AG04450 (cell line): ENCODE measurements at regions not wholly inside any gene's neighbourhood (a gene's known extent, or its start where the extent isn't known, plus 50 kb on each side); places are given as distances from the start of the nearest gene placed in this dataset.

Experiments used
- CTCF ChIA-PET: fragments of 300-600, 350-600 bp; formaldehyde crosslinking; extraction: SDS; loops from one replicate; lab custom pipeline; 2022; ENCODE audit warnings: antibody characterized with exemption, inconsistent platforms; lab: Charles Lee
- POLR2A ChIA-PET: fragments of 350-600 bp; formaldehyde crosslinking; extraction: SDS; loops from one replicate; lab custom pipeline; 2021; ENCODE audit warnings: antibody characterized with exemption, inconsistent platforms; lab: Yijun Ruan, JAX
- DNase-seq: peaks from one replicate; pipeline ENCODE4 v3.0.0-alpha.2; 2011; ENCODE audit warnings: low read depth, low spot score
- H3K27ac ChIP-seq: one replicate; pipeline ENCODE4 v1.5.1; 2012; ENCODE audit warnings: low read depth, low read length, control low read depth
- H3K27me3 ChIP-seq: one replicate; pipeline ENCODE4 v1.6.0; 2012; ENCODE audit warnings: low read length; ENCODE audit not compliant: control insufficient read depth, insufficient read depth
- H3K4me3 ChIP-seq: 2 replicates; pipeline ENCODE4 v1.5.1; 2011; ENCODE audit warnings: mild to moderate bottlenecking, low read depth, low read length, control low read depth
- H3K9me3 ChIP-seq: 2 replicates; pipeline ENCODE4 v1.5.1; 2012; ENCODE audit warnings: low read length; ENCODE audit not compliant: control insufficient read depth, insufficient read depth
- CTCF ChIP-seq: IDR thresholded peaks from 2 replicates; pipeline ENCODE4 v1.5.1; 2011; ENCODE audit warnings: low read depth, low read length, control low read depth, inconsistent platforms

- Histone ChIP-seq H3K4me3 (no peak overlapping the region), H3K27me3 (no peaks in the 10 kb centered on the region), H3K9me3 (peaks cover 37% of the 10 kb centered on the region), H3K27ac (no peak overlapping the region)
- POLR2A ChIA-PET = no interaction called here
- TF ChIP-seq CTCF = no peak
- no peak for DNase-seq
- CTCF ChIA-PET = no interaction called here
These were observed 663.0 kb downstream of the AJAP1 start for GRCh38 chr1:5317391-5317790.

- CTCF ChIA-PET = no interaction called here
- peaks cover 64% of the 10 kb centered on the region for H3K9me3 ChIP-seq
- H3K4me3 ChIP-seq = no peak overlapping the region
- POLR2A ChIA-PET = no interaction called here
- no peak for DNase-seq
- no peak for TF ChIP-seq CTCF
- H3K27ac ChIP-seq = no peak overlapping the region
- no peaks in the 10 kb centered on the region for H3K27me3 ChIP-seq
These were observed 658.5 kb downstream of the AJAP1 start for GRCh38 chr1:5312862-5313261.

GRCh38 chr1:5312293-5312674 is 657.9 kb downstream of the AJAP1 start:
- no peak for TF ChIP-seq CTCF
- Histone ChIP-seq H3K27ac (no peak overlapping the region), H3K4me3 (no peak overlapping the region), H3K27me3 (no peaks in the 10 kb centered on the region), H3K9me3 (peaks cover 66% of the 10 kb centered on the region)
- ChIA-PET POLR2A (no interaction called here), CTCF (no interaction called here)
- DNase-seq = no peak

GRCh38 chr1:5311634-5312292 is 657.4 kb downstream of the AJAP1 start:
- no peak for DNase-seq
- ChIA-PET CTCF (no interaction called here), POLR2A (no interaction called here)
- Histone ChIP-seq H3K27ac (no peak overlapping the region), H3K27me3 (no peaks in the 10 kb centered on the region), H3K4me3 (no peak overlapping the region), H3K9me3 (peaks cover 68% of the 10 kb centered on the region)
- TF ChIP-seq CTCF = no peak

GRCh38 chr1:5311147-5311546 is 656.7 kb downstream of the AJAP1 start:
- Histone ChIP-seq H3K4me3 (no peak overlapping the region), H3K9me3 (peaks cover 68% of the 10 kb centered on the region), H3K27me3 (no peaks in the 10 kb centered on the region), H3K27ac (no peak overlapping the region)
- POLR2A ChIA-PET = no interaction called here
- DNase-seq = no peak
- TF ChIP-seq CTCF = no peak
- CTCF ChIA-PET = no interaction called here
